Lower lobe of right lung (tissue), 2 donors: ENCODE measurements at regions not wholly inside any gene's neighbourhood (a gene's known extent, or its start where the extent isn't known, plus 50 kb on each side); places are given as distances from the start of the nearest gene placed in this dataset.
A peak's percentile ranks its signal among the peaks of the same experiment; 100 is the strongest.

Source experiments
- ATAC-seq, 2 donors: fragments of 200-7000 bp; cut with Tn5 transposase; one replicate each; pipeline ENCODE4 v1.9.1; 2020 to 2022; ENCODE audit warnings: mild to moderate bottlenecking in 2 of 2, moderate library complexity in 2 of 2
- DNase-seq: peaks from one replicate; pipeline ENCODE4 v3.0.0-alpha.2; 2020
- H3K27ac ChIP-seq: fragments of 200-600 bp; one replicate; pipeline ENCODE4 v1.8.0; 2022
- H3K27me3 ChIP-seq: fragments of 200-600 bp; one replicate; pipeline ENCODE4 v1.8.0; 2022; ENCODE audit warnings: low read depth
- H3K36me3 ChIP-seq: fragments of 200-600 bp; one replicate; pipeline ENCODE4 v1.8.0; 2022; ENCODE audit warnings: mild to moderate bottlenecking
- H3K4me1 ChIP-seq: fragments of 200-600 bp; one replicate; pipeline ENCODE4 v1.8.0; 2022
- H3K4me3 ChIP-seq: fragments of 200-600 bp; one replicate; pipeline ENCODE4 v1.8.0; 2022; ENCODE audit warnings: mild to moderate bottlenecking
- H3K9me3 ChIP-seq: fragments of 200-600 bp; one replicate; pipeline ENCODE4 v1.8.0; 2022
- intact Hi-C: fragments of 100-400 bp; cut with DNase I; formaldehyde crosslinking; loops from one replicate; pipeline ENCODE4 v1.11.0; 2022
- TF ChIP-seq, protein P1 (sequence below): fragments of 200-600 bp; IDR thresholded peaks from one replicate; pipeline ENCODE4 v1.8.0; 2022; ENCODE audit warnings: antibody characterized with exemption, mild to moderate bottlenecking
- donor health status: DM: no; HTN: yes; CAD: no; lungs with severe emphysema.

DNA sequence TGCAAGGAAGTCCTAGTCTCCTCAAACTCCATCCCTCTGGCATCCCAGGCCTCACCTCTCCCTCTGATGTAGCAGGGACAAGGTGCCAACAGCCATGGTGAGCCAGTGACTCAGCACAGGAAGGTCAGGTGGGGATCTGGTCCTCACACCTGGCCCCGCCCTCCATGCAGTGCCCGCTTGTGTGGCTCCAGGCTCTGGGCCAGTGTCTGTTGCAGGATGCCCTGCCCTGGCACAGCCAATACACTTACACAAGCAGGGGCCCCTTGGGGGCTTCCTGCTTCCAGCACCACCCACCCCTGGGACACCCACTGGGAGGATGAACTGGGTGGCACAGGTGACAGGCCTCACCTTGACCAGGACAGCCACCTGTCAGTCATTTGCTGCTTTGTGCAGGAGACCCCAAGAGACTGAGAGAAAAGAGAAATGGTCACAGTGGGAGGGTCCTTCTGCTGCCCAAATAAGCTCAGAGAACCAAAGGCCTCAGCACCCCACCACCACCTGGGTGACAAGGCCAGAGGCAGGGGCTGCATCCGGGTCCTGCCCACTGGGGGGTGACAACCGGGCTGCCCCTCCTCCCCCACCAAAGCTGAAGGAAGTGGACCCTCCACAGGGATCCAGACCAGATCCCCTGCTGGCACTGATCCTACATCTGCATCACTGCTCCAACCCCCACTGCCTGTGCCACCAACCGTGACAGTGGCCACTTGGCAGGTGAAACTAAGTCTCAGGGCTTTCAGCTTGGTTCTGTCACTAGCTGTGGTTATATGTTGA lies 658.8 kb upstream of the DEFB115 start:
- TF ChIP-seq, protein P1, sequence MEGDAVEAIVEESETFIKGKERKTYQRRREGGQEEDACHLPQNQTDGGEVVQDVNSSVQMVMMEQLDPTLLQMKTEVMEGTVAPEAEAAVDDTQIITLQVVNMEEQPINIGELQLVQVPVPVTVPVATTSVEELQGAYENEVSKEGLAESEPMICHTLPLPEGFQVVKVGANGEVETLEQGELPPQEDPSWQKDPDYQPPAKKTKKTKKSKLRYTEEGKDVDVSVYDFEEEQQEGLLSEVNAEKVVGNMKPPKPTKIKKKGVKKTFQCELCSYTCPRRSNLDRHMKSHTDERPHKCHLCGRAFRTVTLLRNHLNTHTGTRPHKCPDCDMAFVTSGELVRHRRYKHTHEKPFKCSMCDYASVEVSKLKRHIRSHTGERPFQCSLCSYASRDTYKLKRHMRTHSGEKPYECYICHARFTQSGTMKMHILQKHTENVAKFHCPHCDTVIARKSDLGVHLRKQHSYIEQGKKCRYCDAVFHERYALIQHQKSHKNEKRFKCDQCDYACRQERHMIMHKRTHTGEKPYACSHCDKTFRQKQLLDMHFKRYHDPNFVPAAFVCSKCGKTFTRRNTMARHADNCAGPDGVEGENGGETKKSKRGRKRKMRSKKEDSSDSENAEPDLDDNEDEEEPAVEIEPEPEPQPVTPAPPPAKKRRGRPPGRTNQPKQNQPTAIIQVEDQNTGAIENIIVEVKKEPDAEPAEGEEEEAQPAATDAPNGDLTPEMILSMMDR, result no peak
- intact Hi-C loops, result no loop called here
- DNase-seq, result no peak
- Histone ChIP-seq H3K27ac (no peak overlapping the region), H3K4me3 (no peak overlapping the region), H3K36me3 (no peaks in the 10 kb centered on the region), H3K9me3 (no peaks in the 10 kb centered on the region), H3K4me1 (no peaks in the 10 kb centered on the region), H3K27me3 (no peaks in the 10 kb centered on the region)
- ATAC-seq, result peak in 1 of 2 donors; percentile 26

DNA sequence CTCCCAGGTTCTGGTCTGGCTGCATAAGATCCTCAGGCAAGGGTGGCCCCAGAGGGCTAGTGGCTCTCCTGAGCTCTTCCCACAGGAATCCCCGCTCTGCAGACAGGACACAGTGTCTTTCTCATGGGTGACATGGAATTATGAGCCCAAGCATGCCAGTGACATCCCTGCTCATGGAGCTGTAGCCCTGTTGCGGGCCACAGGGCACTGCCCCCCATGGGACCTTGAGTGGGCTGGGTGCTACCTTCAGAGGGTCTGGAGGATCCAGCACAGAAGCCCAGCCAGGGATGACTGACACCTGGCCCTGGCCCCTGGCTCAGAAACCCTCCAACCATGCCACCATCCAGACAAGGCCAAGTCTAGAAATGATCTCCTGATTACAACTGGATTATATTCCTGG lies 657.5 kb upstream of the DEFB115 start:
- intact Hi-C loops, result no loop called here
- H3K4me1 ChIP-seq, result no peaks in the 10 kb centered on the region
- TF ChIP-seq, protein P1, result no peak
- no peaks in the 10 kb centered on the region for H3K9me3 ChIP-seq
- no peaks in the 10 kb centered on the region for H3K27me3 ChIP-seq
- DNase-seq (no peak), ATAC-seq (no peak)
- H3K36me3 ChIP-seq, result no peaks in the 10 kb centered on the region
- H3K27ac ChIP-seq, result no peak overlapping the region
- no peak overlapping the region for H3K4me3 ChIP-seq

DNA sequence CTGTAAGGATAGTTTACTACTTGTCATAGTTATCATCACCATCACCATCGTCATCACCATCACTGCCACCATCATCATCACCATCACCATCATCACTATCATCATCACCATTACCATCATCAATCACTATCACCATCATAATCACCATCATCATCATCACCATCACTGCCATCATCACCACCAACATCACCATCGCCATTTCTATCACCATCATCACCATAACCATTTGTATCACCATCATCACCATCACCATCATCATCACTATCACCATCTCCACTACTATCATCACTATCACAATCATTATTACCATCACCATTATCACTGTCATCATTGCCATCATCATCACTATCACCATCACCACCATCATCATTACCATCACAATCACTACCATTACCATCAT lies 655.5 kb upstream of the DEFB115 start:
- Histone ChIP-seq H3K4me1 (no peaks in the 10 kb centered on the region), H3K4me3 (no peak overlapping the region), H3K9me3 (peaks cover 7% of the 10 kb centered on the region), H3K27ac (no peak overlapping the region), H3K27me3 (no peaks in the 10 kb centered on the region), H3K36me3 (no peaks in the 10 kb centered on the region)
- DNase-seq, result no peak
- TF ChIP-seq, protein P1, result no peak
- intact Hi-C loops, result no loop called here
- no peak for ATAC-seq

DNA sequence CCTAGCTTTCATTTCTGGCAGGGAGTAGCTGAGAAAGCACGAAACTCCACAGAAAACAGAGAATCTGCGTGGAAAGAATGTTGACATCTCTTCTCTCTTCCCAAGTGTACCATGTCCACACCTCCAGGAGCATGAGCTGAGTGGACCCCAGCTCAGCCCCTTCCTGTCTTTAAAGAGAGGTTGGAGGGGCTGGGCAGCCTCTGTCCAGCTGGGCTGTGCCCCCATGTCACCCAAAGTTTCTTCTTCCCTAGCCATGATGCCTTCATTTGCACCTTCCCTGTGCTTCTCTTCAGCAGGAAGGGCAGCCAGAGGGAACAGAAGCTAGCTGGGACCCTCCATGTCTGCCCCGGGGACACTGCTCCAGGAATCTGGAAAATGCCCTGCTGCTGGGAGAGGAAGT lies 655.0 kb upstream of the DEFB115 start:
- Histone ChIP-seq H3K27me3 (no peaks in the 10 kb centered on the region), H3K36me3 (no peaks in the 10 kb centered on the region), H3K4me3 (no peak overlapping the region), H3K27ac (no peak overlapping the region), H3K9me3 (peaks cover 8% of the 10 kb centered on the region), H3K4me1 (no peaks in the 10 kb centered on the region)
- intact Hi-C loops, result no loop called here
- no peak for ATAC-seq
- TF ChIP-seq, protein P1, result no peak
- no peak for DNase-seq

DNA sequence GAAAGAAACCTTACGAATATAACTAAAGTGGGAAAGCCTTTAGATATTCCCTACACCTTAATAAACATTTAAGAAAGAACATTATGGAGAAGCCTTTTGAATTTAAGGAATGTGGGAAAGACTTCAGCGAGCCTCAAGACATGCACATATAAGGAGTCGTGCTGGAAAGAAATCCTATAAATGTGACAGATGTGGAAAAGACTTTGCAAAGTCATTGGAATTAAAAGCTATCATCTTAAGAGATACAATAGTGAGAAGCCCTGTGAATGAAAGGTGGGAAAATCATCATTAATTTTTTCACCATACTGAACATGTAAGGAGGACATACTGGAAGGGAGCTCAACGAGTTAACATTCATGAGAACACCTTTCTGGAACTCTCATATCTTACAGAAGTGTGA lies 650.5 kb upstream of the DEFB115 start:
- Histone ChIP-seq H3K9me3 (peaks cover 8% of the 10 kb centered on the region), H3K27me3 (no peaks in the 10 kb centered on the region), H3K4me1 (no peaks in the 10 kb centered on the region), H3K36me3 (no peaks in the 10 kb centered on the region), H3K4me3 (no peak overlapping the region), H3K27ac (no peak overlapping the region)
- DNase-seq (no peak), ATAC-seq (no peak)
- TF ChIP-seq, protein P1, result no peak
- intact Hi-C loops, result no loop called here
